Transverse colon (tissue), 4 donors: ENCODE measurements at regions not wholly inside any gene's neighbourhood (a gene's known extent, or its start where the extent isn't known, plus 50 kb on each side); places are given as distances from the start of the nearest gene placed in this dataset.

Experiments
- DNase-seq: peaks from one replicate; pipeline ENCODE4 v3.0.0-alpha.2; 2019
- H3K27ac ChIP-seq, 4 donors: fragments of 200-600 bp; sonication (generic); 2 replicates each; pipeline ENCODE4 v1.5.1; 2016 to 2018; ENCODE audit warnings: inconsistent platforms in 4 of 4
- H3K27me3 ChIP-seq: fragments of 200-600 bp; sonication (generic); 2 replicates; pipeline ENCODE4 v1.5.1; 2017; ENCODE audit warnings: inconsistent platforms
- H3K36me3 ChIP-seq, 4 donors: fragments of 200-600 bp; sonication (generic); 2 replicates each; pipeline ENCODE4 v1.5.1; 2017 to 2019; ENCODE audit warnings: inconsistent platforms in 4 of 4
- H3K4me1 ChIP-seq, 4 donors: fragments of 200-600 bp; sonication (generic); 2 replicates each; pipeline ENCODE4 v1.5.1; 2017 to 2020; ENCODE audit warnings: inconsistent platforms in 4 of 4
- H3K4me3 ChIP-seq, 4 donors: fragments of 200-600 bp; sonication (generic); 1 replicate in 1 of 4; 2 replicates in 3 of 4; pipeline versions ENCODE4 v1.5.1 to v1.6.1; 2017 to 2019; ENCODE audit warnings: inconsistent platforms in 4 of 4
- H3K9me3 ChIP-seq, 2 donors: fragments of 200-600 bp; sonication (generic); 2 replicates each; pipeline ENCODE4 v1.5.1; 2017 to 2019; ENCODE audit warnings: inconsistent platforms in 2 of 2
- EP300 ChIP-seq: sonication (generic); formaldehyde crosslinking; IDR thresholded peaks from one replicate; pipeline ENCODE4 v1.6.1; 2017; ENCODE audit warnings: antibody characterized with exemption, low read depth
- POLR2A ChIP-seq: fragments of 450-650 bp; IDR thresholded peaks from one replicate; pipeline ENCODE4 v1.6.1; 2016; ENCODE audit warnings: antibody characterized with exemption, mild to moderate bottlenecking, moderate library complexity
- POLR2AphosphoS5 ChIP-seq, 3 donors: sonication (generic); formaldehyde crosslinking; IDR thresholded peaks; one replicate each; pipeline ENCODE4 v1.6.1; 2016; ENCODE audit warnings: antibody characterized with exemption in 3 of 3
- WGBS, 2 donors: methylation state at CpG; one replicate each; pipeline ENCODE4 v1.1.5; 2018; ENCODE audit warnings: low coverage in 1 of 2; 5-methylcytosine and 5-hydroxymethylcytosine counted together
- in situ Hi-C, 4 donors: fragments of 200-750 bp; cut with MboI; loops; one replicate each; pipeline versions ENCODE4 v1.15.0 to v1.15.1; 2017; ENCODE audit warnings: low sequenced_read_pairs in 3 of 4, low pct_ligation_motif_present in 1 of 4, low pct_unique_long_range_greater_than_20kb in 1 of 4
- intact Hi-C: fragments of 100-400 bp; cut with DNase I; formaldehyde crosslinking; loops from one replicate; pipeline ENCODE4 v1.15.1; 2023; ENCODE audit warnings: low total_unique reads
- TF ChIP-seq, protein P1 (sequence below), 5 experiments: fragments of 200-600 bp in 3 of 5; fragments of 450-650 bp in 2 of 5; sonication (generic) in 3 of 5; IDR thresholded peaks; 1 replicate in 2 of 5; 2 replicates in 3 of 5; pipeline ENCODE4 v1.5.1; 2016 to 2017; ENCODE audit warnings: antibody characterized with exemption in 5 of 5, inconsistent platforms in 3 of 5, mild to moderate bottlenecking in 2 of 5, moderate library complexity in 1 of 5

DNA sequence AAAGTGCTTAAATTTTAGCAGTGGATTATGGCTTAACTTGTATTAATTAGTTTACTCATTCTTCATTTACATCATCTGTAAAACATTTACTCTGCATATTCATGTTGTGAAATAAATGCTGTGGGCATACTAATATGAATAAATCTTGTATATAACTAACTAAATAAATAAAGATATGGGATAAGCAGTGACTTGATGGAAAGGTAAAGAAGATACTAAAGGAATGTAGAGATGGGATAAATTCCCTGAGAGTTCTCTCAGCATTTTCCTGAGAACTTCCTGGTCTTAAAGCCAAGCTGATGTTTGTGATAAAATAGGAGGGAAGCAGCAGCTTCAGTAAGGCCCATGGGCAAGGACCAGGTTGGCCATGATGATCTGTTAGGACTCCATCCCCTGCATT lies 652.1 kb downstream of the RNF144B start:
- intact Hi-C loops: no loop called here
- TF ChIP-seq POLR2AphosphoS5 (IDR thresholded peaks at IDR 0.05): no peak
- TF ChIP-seq, protein P1, sequence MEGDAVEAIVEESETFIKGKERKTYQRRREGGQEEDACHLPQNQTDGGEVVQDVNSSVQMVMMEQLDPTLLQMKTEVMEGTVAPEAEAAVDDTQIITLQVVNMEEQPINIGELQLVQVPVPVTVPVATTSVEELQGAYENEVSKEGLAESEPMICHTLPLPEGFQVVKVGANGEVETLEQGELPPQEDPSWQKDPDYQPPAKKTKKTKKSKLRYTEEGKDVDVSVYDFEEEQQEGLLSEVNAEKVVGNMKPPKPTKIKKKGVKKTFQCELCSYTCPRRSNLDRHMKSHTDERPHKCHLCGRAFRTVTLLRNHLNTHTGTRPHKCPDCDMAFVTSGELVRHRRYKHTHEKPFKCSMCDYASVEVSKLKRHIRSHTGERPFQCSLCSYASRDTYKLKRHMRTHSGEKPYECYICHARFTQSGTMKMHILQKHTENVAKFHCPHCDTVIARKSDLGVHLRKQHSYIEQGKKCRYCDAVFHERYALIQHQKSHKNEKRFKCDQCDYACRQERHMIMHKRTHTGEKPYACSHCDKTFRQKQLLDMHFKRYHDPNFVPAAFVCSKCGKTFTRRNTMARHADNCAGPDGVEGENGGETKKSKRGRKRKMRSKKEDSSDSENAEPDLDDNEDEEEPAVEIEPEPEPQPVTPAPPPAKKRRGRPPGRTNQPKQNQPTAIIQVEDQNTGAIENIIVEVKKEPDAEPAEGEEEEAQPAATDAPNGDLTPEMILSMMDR (IDR thresholded peaks at IDR 0.05): no peak
- TF ChIP-seq POLR2A: no peak
- TF ChIP-seq EP300: no peak
- Histone ChIP-seq H3K4me1 (peaks cover 0 to 10% (median 0%) of the 10 kb centered on the region in 4 donors), H3K9me3 (no peaks in the 10 kb centered on the region), H3K27ac (no peak overlapping the region), H3K4me3 (no peak overlapping the region), H3K36me3 (no peaks in the 10 kb centered on the region), H3K27me3 (no peaks in the 10 kb centered on the region)
- in situ Hi-C loops: no loop called here
- DNase-seq: no peak

DNA sequence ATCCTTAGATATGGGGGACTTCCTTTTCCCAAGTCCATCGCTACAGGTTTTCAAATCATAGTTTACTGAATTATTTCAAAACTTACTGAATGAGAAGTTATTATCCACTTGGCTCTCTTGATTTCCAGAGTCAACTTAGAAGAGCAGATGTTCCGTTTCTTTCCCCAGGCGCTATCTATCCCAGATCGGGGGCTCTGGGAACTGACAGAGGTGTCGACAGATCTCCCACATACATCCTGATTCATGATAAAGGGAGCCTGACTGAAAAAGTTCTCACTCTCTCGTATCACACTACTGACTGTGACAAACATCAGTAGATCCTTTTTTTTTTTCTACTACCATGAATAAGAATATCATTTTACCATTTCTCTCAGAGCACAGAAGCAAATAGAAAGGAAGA lies 654.8 kb downstream of the RNF144B start:
- no peak for DNase-seq
- no peak overlapping the region for H3K4me3 ChIP-seq
- H3K9me3 ChIP-seq: no peaks in the 10 kb centered on the region
- H3K4me1 ChIP-seq: no peaks in the 10 kb centered on the region
- H3K36me3 ChIP-seq: no peaks in the 10 kb centered on the region
- TF ChIP-seq, protein P1 (IDR thresholded peaks at IDR 0.05): no peak
- TF ChIP-seq POLR2AphosphoS5 (IDR thresholded peaks at IDR 0.05) (no peak), POLR2A (no peak)
- 90 to 92% methylated on average over 2 to 6 of the region's 6 CpGs for WGBS, 2 donors
- intact Hi-C loops: no loop called here
- H3K27me3 ChIP-seq: no peaks in the 10 kb centered on the region
- in situ Hi-C loops: no loop called here
- H3K27ac ChIP-seq: no peak overlapping the region

DNA sequence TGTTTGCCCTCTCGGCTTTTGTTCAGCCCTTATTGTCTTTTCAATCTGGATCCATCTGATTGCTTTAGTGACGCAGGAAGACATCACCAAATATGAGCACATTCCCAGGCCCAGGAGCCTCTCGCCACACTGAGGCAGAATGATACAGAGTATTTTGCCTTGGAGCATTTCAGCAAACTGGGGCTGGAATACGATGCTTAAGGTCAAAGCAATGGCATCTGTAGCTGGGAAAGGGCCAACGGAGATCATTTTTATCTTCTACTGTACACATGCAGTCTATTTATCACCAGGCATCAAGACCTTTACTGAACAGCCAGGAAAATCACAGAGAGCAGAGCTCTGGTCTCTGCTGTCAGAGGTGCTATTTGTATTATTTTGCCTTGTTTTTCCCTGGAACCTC lies 655.3 kb downstream of the RNF144B start:
- intact Hi-C loops (no loop called here), in situ Hi-C loops (no loop called here)
- H3K4me3 ChIP-seq: no peak overlapping the region
- H3K27me3 ChIP-seq: no peaks in the 10 kb centered on the region
- no peak for DNase-seq
- TF ChIP-seq, protein P1 (IDR thresholded peaks at IDR 0.05): no peak
- no peak for TF ChIP-seq POLR2AphosphoS5 (IDR thresholded peaks at IDR 0.05)
- no peak overlapping the region for H3K27ac ChIP-seq
- 79% methylated on average over 5 of the region's 5 CpGs; no CpG with 5 or more reads in 1 of the 2 donors for WGBS, 2 donors
- H3K36me3 ChIP-seq: no peaks in the 10 kb centered on the region
- H3K4me1 ChIP-seq: no peaks in the 10 kb centered on the region
- no peaks in the 10 kb centered on the region for H3K9me3 ChIP-seq

DNA sequence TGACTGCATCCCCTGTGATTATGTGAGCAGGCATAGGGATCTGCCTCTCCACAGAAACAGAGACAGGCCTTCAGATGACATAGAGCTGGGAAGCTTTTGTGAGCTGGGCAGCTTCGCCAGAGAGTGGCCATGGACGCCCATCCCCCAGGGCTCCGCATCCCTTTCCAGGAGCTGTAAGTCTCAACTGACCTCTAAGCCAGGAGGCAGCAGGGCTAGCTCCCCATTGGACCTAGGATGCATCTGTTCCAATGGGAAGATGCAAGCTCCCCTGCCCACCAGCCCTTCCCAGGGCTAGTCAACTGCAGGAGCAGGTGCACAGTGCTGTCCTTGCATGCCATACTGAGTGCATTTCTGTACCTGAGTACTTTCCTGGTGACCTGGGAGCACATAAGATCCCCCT lies 663.6 kb downstream of the RNF144B start:
- H3K4me3 ChIP-seq: no peak overlapping the region
- intact Hi-C loops: no loop called here
- TF ChIP-seq POLR2AphosphoS5 (IDR thresholded peaks at IDR 0.05): no peak
- TF ChIP-seq, protein P1 (IDR thresholded peaks at IDR 0.05): no peak

More for the DNA sequence above, 663.6 kb downstream of the RNF144B start:
- H3K36me3 ChIP-seq: no peaks in the 10 kb centered on the region
- no peak overlapping the region for H3K27ac ChIP-seq
- no peaks in the 10 kb centered on the region for H3K4me1 ChIP-seq
- H3K27me3 ChIP-seq: no peaks in the 10 kb centered on the region
- in situ Hi-C loops: no loop called here
- 96% methylated on average over 3 of the region's 3 CpGs; no CpG with 5 or more reads in 1 of the 2 donors for WGBS, 2 donors
- DNase-seq: no peak
- H3K9me3 ChIP-seq: no peaks in the 10 kb centered on the region
